ENCODE measurements at regions not wholly inside any gene's neighbourhood (a gene's known extent, or its start where the extent isn't known, plus 50 kb on each side); places are given as distances from the start of the nearest gene placed in this dataset.

DNA sequence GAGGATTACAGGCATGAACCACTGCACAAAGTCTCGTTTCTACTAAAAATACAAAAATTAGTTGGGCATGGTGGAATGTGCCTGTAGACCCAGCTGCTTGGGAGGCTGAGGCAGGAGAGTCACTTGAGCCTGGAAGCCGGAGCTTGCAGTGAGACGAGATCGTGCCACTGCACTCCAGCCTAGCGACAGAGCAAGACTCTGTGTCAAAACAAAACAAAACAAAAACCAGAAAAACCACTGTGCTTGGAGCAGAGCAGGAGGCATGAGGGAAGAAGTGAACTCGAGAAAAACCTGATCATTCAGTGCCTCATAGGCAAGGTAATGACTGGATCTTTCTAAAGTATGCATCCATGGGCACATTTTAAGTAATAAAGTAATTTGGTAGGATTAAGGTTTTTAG is 487.8 kb downstream of the KCNH5 start:
- in situ Hi-C loops (cut with MboI; ENCODE audit: low sequenced_read_pairs, unreplicated experiment) = no loop called here
- DNase-seq (ENCODE audit: low spot score) = no peak
- TF ChIP-seq, protein P1, sequence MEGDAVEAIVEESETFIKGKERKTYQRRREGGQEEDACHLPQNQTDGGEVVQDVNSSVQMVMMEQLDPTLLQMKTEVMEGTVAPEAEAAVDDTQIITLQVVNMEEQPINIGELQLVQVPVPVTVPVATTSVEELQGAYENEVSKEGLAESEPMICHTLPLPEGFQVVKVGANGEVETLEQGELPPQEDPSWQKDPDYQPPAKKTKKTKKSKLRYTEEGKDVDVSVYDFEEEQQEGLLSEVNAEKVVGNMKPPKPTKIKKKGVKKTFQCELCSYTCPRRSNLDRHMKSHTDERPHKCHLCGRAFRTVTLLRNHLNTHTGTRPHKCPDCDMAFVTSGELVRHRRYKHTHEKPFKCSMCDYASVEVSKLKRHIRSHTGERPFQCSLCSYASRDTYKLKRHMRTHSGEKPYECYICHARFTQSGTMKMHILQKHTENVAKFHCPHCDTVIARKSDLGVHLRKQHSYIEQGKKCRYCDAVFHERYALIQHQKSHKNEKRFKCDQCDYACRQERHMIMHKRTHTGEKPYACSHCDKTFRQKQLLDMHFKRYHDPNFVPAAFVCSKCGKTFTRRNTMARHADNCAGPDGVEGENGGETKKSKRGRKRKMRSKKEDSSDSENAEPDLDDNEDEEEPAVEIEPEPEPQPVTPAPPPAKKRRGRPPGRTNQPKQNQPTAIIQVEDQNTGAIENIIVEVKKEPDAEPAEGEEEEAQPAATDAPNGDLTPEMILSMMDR (IDR thresholded peaks at IDR 0.05; ENCODE audit: borderline replicate concordance, control extremely low read depth, extremely low read depth, insufficient read depth, missing control alignments) = no peak

DNA sequence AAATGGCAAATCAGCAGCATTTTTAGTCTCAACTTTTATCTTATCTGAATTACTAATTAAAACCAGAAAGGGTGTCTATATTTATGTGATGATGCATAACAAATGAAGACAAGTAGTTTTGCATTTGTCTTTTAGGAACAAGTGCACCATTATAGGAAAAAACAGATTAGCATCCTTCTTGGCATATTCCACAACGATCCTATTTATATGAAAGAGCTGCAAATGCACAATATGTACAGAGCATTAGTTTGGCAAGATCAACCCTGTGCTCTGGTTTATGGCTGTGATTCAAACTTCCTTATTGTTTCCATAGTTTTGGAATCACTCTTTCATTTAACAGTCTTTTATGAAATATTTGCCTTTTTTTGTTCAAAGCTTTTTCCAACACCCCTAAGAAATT is 486.8 kb downstream of the KCNH5 start:
- in situ Hi-C loops (cut with MboI; ENCODE audit: low sequenced_read_pairs, unreplicated experiment) = no loop called here
- TF ChIP-seq, protein P1 (IDR thresholded peaks at IDR 0.05; ENCODE audit: borderline replicate concordance, control extremely low read depth, extremely low read depth, insufficient read depth, missing control alignments) = no peak
- no peak for DNase-seq (ENCODE audit: low spot score)

DNA sequence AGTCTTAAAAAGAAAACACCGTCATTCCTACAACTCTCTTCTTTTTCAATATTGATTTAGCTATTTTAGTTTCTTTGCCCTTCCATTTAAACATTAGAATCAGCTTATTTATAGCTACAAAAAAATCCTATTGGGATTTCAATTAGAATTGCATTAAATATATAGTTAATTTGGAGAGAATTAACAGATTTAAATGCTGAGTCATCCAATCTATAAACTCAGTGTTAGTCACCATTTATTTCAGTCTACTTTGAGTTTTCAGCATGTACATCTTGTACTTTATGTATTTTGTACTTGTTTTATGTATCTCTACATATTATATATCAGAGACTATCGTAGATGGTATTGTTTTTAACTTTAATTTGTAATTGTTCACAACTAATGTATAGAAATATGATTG is 460.0 kb downstream of the KCNH5 start:
- DNase-seq (ENCODE audit: low spot score) = no peak
- in situ Hi-C loops (cut with MboI; ENCODE audit: low sequenced_read_pairs, unreplicated experiment) = no loop called here
- TF ChIP-seq, protein P1 (IDR thresholded peaks at IDR 0.05; ENCODE audit: borderline replicate concordance, control extremely low read depth, extremely low read depth, insufficient read depth, missing control alignments) = no peak

DNA sequence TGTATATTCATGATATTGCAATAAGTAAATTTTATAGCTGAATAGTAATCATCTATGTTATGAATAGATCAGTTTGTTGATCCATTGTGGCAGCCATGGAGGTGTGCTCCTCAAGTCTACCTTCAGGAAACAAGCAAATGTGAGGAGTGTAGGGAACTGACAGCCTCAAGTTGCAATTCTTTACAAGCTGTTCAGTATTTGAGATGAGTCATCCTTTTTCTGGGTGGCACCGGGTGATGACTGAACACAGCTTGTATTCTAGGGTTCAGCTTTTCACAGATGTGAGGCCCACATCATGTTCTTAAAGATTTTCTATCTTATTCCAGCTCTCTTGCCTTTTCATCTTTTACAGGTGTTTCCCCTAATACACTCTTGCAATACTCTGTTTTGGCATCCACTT is 452.4 kb downstream of the KCNH5 start:
- TF ChIP-seq, protein P1 (IDR thresholded peaks at IDR 0.05; ENCODE audit: borderline replicate concordance, control extremely low read depth, extremely low read depth, insufficient read depth, missing control alignments) = no peak

DNA sequence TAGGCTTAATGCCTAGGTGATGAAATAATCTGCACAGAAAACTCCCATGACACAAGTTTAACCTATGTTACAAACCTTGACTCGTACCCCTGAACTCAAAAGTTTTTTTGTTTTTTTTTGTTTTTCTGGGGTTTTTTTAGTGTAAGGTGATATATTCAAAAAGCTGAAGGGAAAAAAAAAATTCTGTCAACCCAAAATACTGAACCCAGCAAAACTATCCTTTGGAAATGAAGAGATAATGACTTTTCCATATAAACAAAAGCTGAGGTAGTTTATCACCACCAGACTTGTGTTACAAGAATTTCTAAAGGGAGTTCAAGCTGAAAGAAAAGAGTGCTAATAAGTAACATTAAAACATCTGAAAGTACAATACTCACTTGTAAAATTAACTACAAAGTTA is 448.1 kb downstream of the KCNH5 start:
- TF ChIP-seq, protein P1 (IDR thresholded peaks at IDR 0.05; ENCODE audit: borderline replicate concordance, control extremely low read depth, extremely low read depth, insufficient read depth, missing control alignments) = no peak
- DNase-seq (ENCODE audit: low spot score) = no peak
- in situ Hi-C loops (cut with MboI; ENCODE audit: low sequenced_read_pairs, unreplicated experiment) = no loop called here

More for the DNA sequence above, 452.4 kb downstream of the KCNH5 start:
- in situ Hi-C loops (cut with MboI; ENCODE audit: low sequenced_read_pairs, unreplicated experiment) = no loop called here
- no peak for DNase-seq (ENCODE audit: low spot score)

DNA sequence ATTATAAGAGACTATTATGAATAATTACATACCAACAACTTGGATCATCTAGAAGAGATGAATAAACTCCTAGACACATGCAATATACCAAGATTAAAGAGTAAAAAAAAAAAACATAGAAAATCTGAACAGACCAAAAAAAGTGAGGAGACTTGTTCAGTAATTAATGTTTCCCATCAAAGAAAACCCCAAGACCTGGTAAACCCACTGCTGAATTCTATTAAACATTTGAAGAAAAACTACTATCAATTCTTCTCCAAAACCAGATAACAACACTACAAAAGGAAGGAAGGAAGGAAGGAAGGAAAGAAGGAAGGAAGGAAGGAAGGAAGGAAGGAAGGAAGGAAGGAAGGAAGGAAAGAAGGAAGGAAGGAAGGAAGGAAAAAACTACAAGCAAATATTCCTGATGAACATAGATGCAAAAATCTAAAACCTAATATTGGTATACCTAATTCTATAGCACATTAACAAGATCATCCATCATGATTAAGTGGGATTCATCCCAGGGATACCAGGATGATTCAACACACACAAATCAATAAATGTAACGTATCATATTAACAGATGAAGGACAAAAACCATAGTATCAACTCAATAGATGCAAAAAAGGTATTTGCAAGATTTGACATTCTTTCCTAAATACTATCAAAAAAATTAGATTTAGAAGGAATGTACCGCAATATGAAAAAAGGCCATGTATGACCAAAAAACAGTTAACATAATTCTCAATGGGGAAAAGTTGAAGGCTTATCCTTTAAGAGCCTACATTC is 445.5 kb downstream of the KCNH5 start:
- TF ChIP-seq, protein P1 (IDR thresholded peaks at IDR 0.05; ENCODE audit: borderline replicate concordance, control extremely low read depth, extremely low read depth, insufficient read depth, missing control alignments) = no peak
- in situ Hi-C loops (cut with MboI; ENCODE audit: low sequenced_read_pairs, unreplicated experiment) = no loop called here
- DNase-seq (ENCODE audit: low spot score) = no peak

Data from GM13976 (cell line).